ENCODE measurements at regions not wholly inside any gene's neighbourhood (a gene's known extent, or its start where the extent isn't known, plus 50 kb on each side); places are given as distances from the start of the nearest gene placed in this dataset.

DNA sequence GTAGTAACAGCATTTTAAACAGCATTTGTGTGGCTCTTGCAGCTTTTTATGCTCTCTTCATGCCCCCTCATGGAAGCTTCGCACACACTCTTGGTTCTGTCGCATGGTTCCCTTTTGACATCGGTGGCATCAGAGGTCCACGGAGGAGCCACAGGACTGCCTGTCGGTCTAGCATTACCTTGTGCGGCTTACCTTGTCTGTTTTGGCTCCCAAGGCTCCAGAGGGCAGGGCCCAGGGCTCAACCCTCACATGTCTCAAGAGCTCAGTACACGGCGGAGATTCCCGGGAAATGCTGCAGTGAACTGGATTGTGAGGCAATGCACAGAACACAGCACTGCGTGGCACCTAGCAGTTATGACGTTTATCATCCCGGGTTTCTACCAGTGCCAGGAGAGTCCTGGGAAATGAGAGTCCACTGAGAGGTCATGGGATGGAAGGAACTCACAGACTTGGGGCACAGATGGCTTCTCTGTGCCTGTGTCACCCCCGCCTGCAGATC is 1015.8 kb downstream of the TBC1D22A start:
- Histone ChIP-seq H3K79me1 (ENCODE audit: low read depth in 1 of 2, low read length in 2 of 2) (no peaks in the 10 kb centered on the region), H2BK15ac (ENCODE audit: low read depth, low read length) (no peak overlapping the region), H2BK20ac (ENCODE audit: low read depth, low read length) (no peak overlapping the region), H3K9ac (ENCODE audit: low read depth, low read length) (no peak overlapping the region), H3K9me1 (ENCODE audit: insufficient read depth, low read length) (no peaks in the 10 kb centered on the region), H3K36me3 (ENCODE audit: control insufficient read depth, insufficient read depth, low read length) (no peaks in the 10 kb centered on the region), H3K27ac (ENCODE audit: insufficient read depth, low read length) (no peak overlapping the region), H3K4me2 (ENCODE audit: low read depth, low read length) (no peak overlapping the region), H3K4me3 (ENCODE audit: insufficient read depth, low read depth, low read length) (no peak overlapping the region), H2AFZ (replicated peaks; ENCODE audit: low read length, poor library complexity) (no peak overlapping the region), H3K18ac (ENCODE audit: low read depth, low read length) (no peak overlapping the region), H2AK9ac (replicated peaks; ENCODE audit: low read depth, low read length, poor library complexity) (no peak overlapping the region), H3K14ac (replicated peaks; ENCODE audit: low read depth, low read length) (no peak overlapping the region), H2BK5ac (ENCODE audit: low read depth, low read length, poor library complexity, severe bottlenecking) (no peak overlapping the region), H4K5ac (ENCODE audit: low read depth, low read length) (no peak overlapping the region), H2BK120ac (ENCODE audit: low read depth, low read length) (no peak overlapping the region), H4K20me1 (ENCODE audit: insufficient read depth, low read length) (no peaks in the 10 kb centered on the region), H3K27me3 (ENCODE audit: control insufficient read depth, insufficient read depth, low read length) (no peaks in the 10 kb centered on the region), H3K23ac (ENCODE audit: low read depth, low read length) (no peak overlapping the region), H3K4me1 (ENCODE audit: control insufficient read depth, insufficient read depth, low read length) (no peaks in the 10 kb centered on the region), H2AK5ac (ENCODE audit: low read depth, low read length) (no peak overlapping the region), H4K8ac (ENCODE audit: low read depth in 2 of 2, low read length in 2 of 2) (no peak overlapping the region), H4K91ac (ENCODE audit: insufficient read depth, low read depth, low read length) (no peak overlapping the region), H3K4ac (ENCODE audit: low read depth, low read length) (no peak overlapping the region), H3K9me3 (ENCODE audit: control insufficient read depth, insufficient read depth, low read length) (peaks cover 44% of the 10 kb centered on the region), H3K56ac (ENCODE audit: extremely low read depth, insufficient read depth, low read length) (no peak overlapping the region)
- ATAC-seq (ENCODE audit: low read depth) (no peak), DNase-seq (no peak)
- 91% methylated on average over 4 of the region's 13 CpGs; no CpG with 5 or more reads in 1 of the 2 experiments for WGBS, 2 experiments (ENCODE audit: extremely low coverage in 2 of 2, insufficient read length in 1 of 2)
- in situ Hi-C loops (cut with MboI; ENCODE audit: low sequenced_read_pairs) (no loop called here), intact Hi-C loops (cut with micrococcal nuclease) (no loop called here), dilution Hi-C loops (cut with HindIII; ENCODE audit: low sequenced_read_pairs, unreplicated experiment) (no loop called here)
- ChIA-PET CTCF (no interaction called here), POLR2A (ENCODE audit: unreplicated experiment) (no interaction called here)
- no peak for TF ChIP-seq MAZ (IDR thresholded peaks at IDR 0.05; ENCODE audit: borderline replicate concordance, low read depth, low read length)
- TF ChIP-seq CHD1 (IDR thresholded peaks at IDR 0.05; ENCODE audit: low read depth, low read length), result no peak
- no peak for TF ChIP-seq NFE2L2 (IDR thresholded peaks at IDR 0.05; ENCODE audit: low read depth, low read length)
- TF ChIP-seq RFX5 (IDR thresholded peaks at IDR 0.05; ENCODE audit: low read depth, low read length), result no peak
- no peak for TF ChIP-seq MXI1 (IDR thresholded peaks at IDR 0.05; ENCODE audit: borderline replicate concordance, low read depth, low read length)
- TF ChIP-seq SMC3 (IDR thresholded peaks at IDR 0.05; ENCODE audit: low read depth, low read length), result no peak
- no peak for TF ChIP-seq FOS (IDR thresholded peaks at IDR 0.05; ENCODE audit: low read depth, low read length)
- BruUV-seq (replicated peaks), result no TSS peak

Measured in IMR-90 (cell line).